ENCODE measurements at regions not wholly inside any gene's neighbourhood (a gene's known extent, or its start where the extent isn't known, plus 50 kb on each side); places are given as distances from the start of the nearest gene placed in this dataset.

GRCh38 chr3:184467171-184467570 is 87.3 kb downstream of the CHRD start:
- no peaks in the 10 kb centered on the region for H3K9me3 ChIP-seq
- H3K36me3 ChIP-seq: no peaks in the 10 kb centered on the region
- H3K27ac ChIP-seq: no peak overlapping the region

GRCh38 chr3:184470551-184470950 is 90.7 kb downstream of the CHRD start:
- peaks cover 0 to 21% of the 10 kb centered on the region in 2 donors for H3K27me3 ChIP-seq
- no peak for TF ChIP-seq CTCF (IDR thresholded peaks at IDR 0.05)
- no peak overlapping the region for H3K27ac ChIP-seq
- H3K36me3 ChIP-seq: no peaks in the 10 kb centered on the region
- no peak overlapping the region for H3K4me3 ChIP-seq
- no peaks in the 10 kb centered on the region for H3K4me1 ChIP-seq
- no peaks in the 10 kb centered on the region for H3K9me3 ChIP-seq
- no peak for DNase-seq
- intact Hi-C loops (cut with DNase I; ENCODE audit: low total_unique reads): no loop called here

More at GRCh38 chr3:184467171-184467570, 87.3 kb downstream of the CHRD start:
- Histone ChIP-seq H3K27me3 (peaks cover 0 to 16% of the 10 kb centered on the region in 2 donors), H3K4me3 (no peak overlapping the region), H3K4me1 (no peaks in the 10 kb centered on the region)
- intact Hi-C loops (cut with DNase I; ENCODE audit: low total_unique reads): loop anchor here (5.0 kb wide), 1 partner anchor 95 kb away; no protein-coding TSS in a partner anchor
- no peak for DNase-seq
- no peak for TF ChIP-seq CTCF (IDR thresholded peaks at IDR 0.05)

GRCh38 chr3:184471439-184471838 is 90.1 kb upstream of the EPHB3 start:
- DNase-seq: no peak
- Histone ChIP-seq H3K4me3 (no peak overlapping the region), H3K27ac (no peak overlapping the region), H3K36me3 (no peaks in the 10 kb centered on the region), H3K9me3 (no peaks in the 10 kb centered on the region), H3K4me1 (no peaks in the 10 kb centered on the region), H3K27me3 (peaks cover 0 to 21% of the 10 kb centered on the region in 2 donors)
- TF ChIP-seq CTCF (IDR thresholded peaks at IDR 0.05): no peak
- intact Hi-C loops (cut with DNase I; ENCODE audit: low total_unique reads): no loop called here

- no peak for TF ChIP-seq CTCF (IDR thresholded peaks at IDR 0.05)
- H3K4me3 ChIP-seq: no peak overlapping the region
- intact Hi-C loops (cut with DNase I; ENCODE audit: low total_unique reads): no loop called here
- peak; percentile 64 to 72 for DNase-seq
- no peaks in the 10 kb centered on the region for H3K9me3 ChIP-seq
- H3K27ac ChIP-seq: peak overlapping the region in 1 of 2 donors; percentile 36
- no peaks in the 10 kb centered on the region for H3K36me3 ChIP-seq
- no peaks in the 10 kb centered on the region for H3K4me1 ChIP-seq
- H3K27me3 ChIP-seq: peaks cover 0 to 21% of the 10 kb centered on the region in 2 donors
Measured at GRCh38 chr3:184472723-184473428, 88.7 kb upstream of the EPHB3 start.

GRCh38 chr3:184474897-184475296 is 86.7 kb upstream of the EPHB3 start:
- intact Hi-C loops (cut with DNase I; ENCODE audit: low total_unique reads): no loop called here
- no peak for DNase-seq

More at GRCh38 chr3:184474897-184475296, 86.7 kb upstream of the EPHB3 start:
- Histone ChIP-seq H3K27me3 (peaks cover 0 to 17% of the 10 kb centered on the region in 2 donors), H3K27ac (no peak overlapping the region), H3K4me1 (no peaks in the 10 kb centered on the region), H3K9me3 (no peaks in the 10 kb centered on the region), H3K4me3 (no peak overlapping the region), H3K36me3 (no peaks in the 10 kb centered on the region)
- no peak for TF ChIP-seq CTCF (IDR thresholded peaks at IDR 0.05)

Data from tibial artery (tissue), 4 donors.